H1 (cell line): ENCODE measurements at regions not wholly inside any gene's neighbourhood (a gene's known extent, or its start where the extent isn't known, plus 50 kb on each side); places are given as distances from the start of the nearest gene placed in this dataset.

Experiments used
- POLR2AphosphoS5 ChIP-seq: IDR thresholded peaks from 2 replicates; pipeline ENCODE4 v1.6.1; 2011; ENCODE audit warnings: low read depth, low read length
- RNF2 ChIP-seq: fragments of 200-900, 300-1000 bp; sonication (generic); IDR thresholded peaks from 2 replicates; pipeline ENCODE4 v1.7.1; 2016; ENCODE audit warnings: borderline replicate concordance, low read depth, mild to moderate bottlenecking, antibody characterized with exemption, low read length; ENCODE audit not compliant: poor library complexity, severe bottlenecking; ENCODE audit errors: missing control alignments
- SIN3A ChIP-seq, 2 experiments: IDR thresholded peaks in 1 of 2; conservative IDR thresholded peaks in 1 of 2; 2 replicates each; pipeline ENCODE4 v1.6.1; 2011 to 2012; ENCODE audit warnings: low read length in 2 of 2, improper control_type of control experiment in 1 of 2, low read depth in 1 of 2, mild to moderate bottlenecking in 1 of 2
- ZNF274 ChIP-seq: IDR thresholded peaks from 2 replicates; pipeline ENCODE4 v1.7.0; 2012; ENCODE audit warnings: low read length, borderline replicate concordance; ENCODE audit errors: extremely low read depth
- TF ChIP-seq, protein P1 (sequence below), 3 experiments: IDR thresholded peaks; 1 replicate in 2 of 3; 2 replicates in 1 of 3; pipeline versions ENCODE4 v1.5.1 to v1.6.1; 2011; ENCODE audit warnings: low read length in 3 of 3, mild to moderate bottlenecking in 3 of 3, inconsistent platforms in 2 of 3, low read depth in 1 of 3, moderate library complexity in 1 of 3; ENCODE audit not compliant: insufficient read depth in 1 of 3; ENCODE audit errors: control extremely low read depth in 1 of 3

DNA sequence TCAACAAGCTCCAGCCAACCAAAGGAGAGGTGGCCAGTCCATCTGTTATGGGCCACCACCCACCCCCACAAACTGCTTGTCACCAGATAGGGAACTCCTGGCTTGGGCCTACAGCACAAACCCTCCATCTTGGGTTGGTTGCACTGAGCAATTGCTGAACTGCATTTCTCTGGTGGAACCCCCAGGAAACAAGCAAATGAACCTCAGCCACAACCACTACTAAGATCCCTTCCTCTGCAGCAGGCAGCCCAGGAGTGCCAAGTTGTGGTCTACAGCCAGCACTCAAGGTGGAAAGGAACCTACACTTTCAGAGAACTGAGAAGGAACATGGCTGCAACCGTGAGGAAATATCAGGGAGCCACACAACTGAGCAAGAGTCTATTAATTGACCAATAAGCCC, 171.6 kb downstream of the TMEM200A start:
- TF ChIP-seq, protein P1, sequence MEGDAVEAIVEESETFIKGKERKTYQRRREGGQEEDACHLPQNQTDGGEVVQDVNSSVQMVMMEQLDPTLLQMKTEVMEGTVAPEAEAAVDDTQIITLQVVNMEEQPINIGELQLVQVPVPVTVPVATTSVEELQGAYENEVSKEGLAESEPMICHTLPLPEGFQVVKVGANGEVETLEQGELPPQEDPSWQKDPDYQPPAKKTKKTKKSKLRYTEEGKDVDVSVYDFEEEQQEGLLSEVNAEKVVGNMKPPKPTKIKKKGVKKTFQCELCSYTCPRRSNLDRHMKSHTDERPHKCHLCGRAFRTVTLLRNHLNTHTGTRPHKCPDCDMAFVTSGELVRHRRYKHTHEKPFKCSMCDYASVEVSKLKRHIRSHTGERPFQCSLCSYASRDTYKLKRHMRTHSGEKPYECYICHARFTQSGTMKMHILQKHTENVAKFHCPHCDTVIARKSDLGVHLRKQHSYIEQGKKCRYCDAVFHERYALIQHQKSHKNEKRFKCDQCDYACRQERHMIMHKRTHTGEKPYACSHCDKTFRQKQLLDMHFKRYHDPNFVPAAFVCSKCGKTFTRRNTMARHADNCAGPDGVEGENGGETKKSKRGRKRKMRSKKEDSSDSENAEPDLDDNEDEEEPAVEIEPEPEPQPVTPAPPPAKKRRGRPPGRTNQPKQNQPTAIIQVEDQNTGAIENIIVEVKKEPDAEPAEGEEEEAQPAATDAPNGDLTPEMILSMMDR (IDR thresholded peaks at IDR 0.05; ENCODE audit: control extremely low read depth in 1 of 3, insufficient read depth in 1 of 3, low read depth in 1 of 3, low read length in 3 of 3), result no peak
- no peak for TF ChIP-seq SIN3A (conservative IDR thresholded peaks at IDR 0.05 in 1 of 2, IDR thresholded peaks at IDR 0.05 in 1 of 2; ENCODE audit: low read depth in 1 of 2, low read length in 2 of 2)
- no peak for TF ChIP-seq RNF2
- no peak for TF ChIP-seq ZNF274
- no peak for TF ChIP-seq POLR2AphosphoS5
